ENCODE measurements at regions not wholly inside any gene's neighbourhood (a gene's known extent, or its start where the extent isn't known, plus 50 kb on each side); places are given as distances from the start of the nearest gene placed in this dataset.

GRCh38 chr13:62094932-62095331 is 679.3 kb upstream of the PCDH20 start:
- H4K8ac ChIP-seq (replicated peaks; ENCODE audit: insufficient read length, low read depth, low read length) = no peak overlapping the region

More at GRCh38 chr13:62094932-62095331, 679.3 kb upstream of the PCDH20 start:
- no CpG with 5 or more reads among the region's 1 CpG for WGBS (ENCODE audit: extremely low coverage, insufficient read length, low lambda C conversion rate)
- no peak overlapping the region for H3K9ac ChIP-seq (ENCODE audit: extremely low read depth, insufficient read length, low read length)
- no peak overlapping the region for H2BK12ac ChIP-seq (ENCODE audit: insufficient read length, low read depth, low read length)
- H4K5ac ChIP-seq (ENCODE audit: insufficient read length, low read depth, low read length) = no peak overlapping the region
- no peak overlapping the region for H2BK15ac ChIP-seq (ENCODE audit: low read depth, low read length)
- no peak overlapping the region for H2AK5ac ChIP-seq (ENCODE audit: insufficient read length, low read length)
- Mint-ChIP-seq H3K9me3 (no peaks in the 10 kb centered on the region; a peak in 1 of 5 replicates), H3K27me3 (ENCODE audit: low read depth) (no peaks in the 10 kb centered on the region), H3K36me3 (ENCODE audit: insufficient read depth in 1 of 3, low read depth in 3 of 3) (no peaks in the 10 kb centered on the region; a peak in 1 of 7 replicates), H3K4me1 (no peaks in the 10 kb centered on the region), H3K4me3 (no peak overlapping the region), H3K27ac (no peak overlapping the region)
- H3T11ph ChIP-seq (ENCODE audit: low read length) = no peak overlapping the region
- H3K27me3 ChIP-seq (ENCODE audit: insufficient read depth, low read length) = no peaks in the 10 kb centered on the region
- no peaks in the 10 kb centered on the region for H3K9me3 ChIP-seq (ENCODE audit: control insufficient read depth, low read depth, low read length)
- no peak overlapping the region for H3K18ac ChIP-seq (ENCODE audit: insufficient read length, low read depth, low read length)
- no peak for DNase-seq
- H3K4me2 ChIP-seq (ENCODE audit: insufficient read depth, insufficient read length, low read length) = no peak overlapping the region
- no peak for TF ChIP-seq CTCF (conservative IDR thresholded peaks at IDR 0.05)
- H2BK5ac ChIP-seq (ENCODE audit: insufficient read length, low read length) = no peak overlapping the region
- no peak overlapping the region for H2AFZ ChIP-seq (ENCODE audit: low read length)
- no peak overlapping the region for H4K91ac ChIP-seq (ENCODE audit: insufficient read length, low read depth, low read length)
- H3K56ac ChIP-seq (ENCODE audit: insufficient read length, low read depth, low read length) = no peak overlapping the region
- no peak overlapping the region for H3K4ac ChIP-seq (ENCODE audit: low read depth, low read length)
- H2BK120ac ChIP-seq (ENCODE audit: low read depth, low read length, poor library complexity, severe bottlenecking) = no peak overlapping the region
- H3K23ac ChIP-seq (ENCODE audit: insufficient read length, low read depth, low read length) = no peak overlapping the region
- H2BK20ac ChIP-seq (ENCODE audit: low read depth, low read length, poor library complexity, severe bottlenecking) = no peak overlapping the region
- H3K4me1 ChIP-seq (ENCODE audit: insufficient read depth, low read length) = no peaks in the 10 kb centered on the region
- H3K79me2 ChIP-seq (ENCODE audit: insufficient read depth, low read length) = no peaks in the 10 kb centered on the region
- no peaks in the 10 kb centered on the region for H3K79me1 ChIP-seq (ENCODE audit: insufficient read depth, low read depth, low read length, poor library complexity, severe bottlenecking)
- H3K14ac ChIP-seq (ENCODE audit: insufficient read depth, low read length) = no peak overlapping the region
- no peak overlapping the region for H3K27ac ChIP-seq (ENCODE audit: insufficient read length, low read depth, low read length)
- no peaks in the 10 kb centered on the region for H4K20me1 ChIP-seq (ENCODE audit: control insufficient read depth, insufficient read depth, insufficient read length)
- no peaks in the 10 kb centered on the region for H3K23me2 ChIP-seq (ENCODE audit: insufficient read length, low read depth, low read length, poor library complexity, severe bottlenecking)
